Activated CD8-positive, alpha-beta memory T cell treated with anti-CD3 and anti-CD28 coated beads for 48 hours (primary cell): ENCODE measurements at regions not wholly inside any gene's neighbourhood (a gene's known extent, or its start where the extent isn't known, plus 50 kb on each side); places are given as distances from the start of the nearest gene placed in this dataset.
"Not testable (repeated sequence)": the region's sequence is repeated elsewhere in the genome, so short reads cannot be mapped to it uniquely, and the experiment has no call there.

Source experiments
- DNase-seq, 3 experiments: peaks; one replicate each; pipeline ENCODE4 v3.0.0-alpha.2; 2020; ENCODE audit warnings: low read depth in 2 of 3, low spot score in 2 of 3

DNA sequence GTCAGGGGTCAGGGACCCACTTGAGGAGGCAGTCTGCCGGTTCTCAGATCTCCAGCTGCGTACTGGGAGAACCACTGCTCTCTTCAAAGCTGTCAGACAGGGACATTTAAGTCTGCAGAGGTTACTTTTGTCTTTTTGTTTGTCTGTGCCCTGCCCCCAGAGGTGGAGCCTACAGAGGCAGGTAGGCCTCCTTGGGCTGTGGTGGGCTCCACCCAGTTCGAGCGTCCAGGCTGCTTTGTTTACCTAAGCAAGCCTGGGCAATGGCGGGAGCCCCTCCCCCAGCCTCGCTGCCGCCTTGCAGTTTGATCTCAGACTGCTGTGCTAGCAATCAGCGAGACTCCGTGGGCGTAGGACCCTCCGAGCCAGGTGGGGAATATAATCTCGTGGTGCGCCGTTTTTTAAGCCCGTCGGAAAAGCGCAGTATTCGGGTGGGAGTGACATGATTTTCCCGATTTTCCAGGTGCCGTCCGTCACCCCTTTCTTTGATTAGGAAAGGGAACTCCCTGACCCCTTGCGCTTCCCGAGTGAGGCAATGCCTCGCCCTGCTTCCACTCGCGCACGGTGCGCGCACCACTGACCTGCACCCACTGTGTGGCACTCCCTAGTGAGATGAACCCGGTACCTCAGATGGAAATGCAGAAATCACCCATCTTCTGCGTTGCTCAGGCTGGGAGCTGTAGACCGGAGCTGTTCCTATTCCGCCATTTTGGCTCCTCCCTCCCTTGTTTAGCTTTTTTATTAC is 268.6 kb upstream of the SATB1 start:
- not testable (repeated sequence) for DNase-seq

GRCh38 chr3:18687286-18687685 is 262.1 kb upstream of the SATB1 start:
- no peak for DNase-seq

DNA sequence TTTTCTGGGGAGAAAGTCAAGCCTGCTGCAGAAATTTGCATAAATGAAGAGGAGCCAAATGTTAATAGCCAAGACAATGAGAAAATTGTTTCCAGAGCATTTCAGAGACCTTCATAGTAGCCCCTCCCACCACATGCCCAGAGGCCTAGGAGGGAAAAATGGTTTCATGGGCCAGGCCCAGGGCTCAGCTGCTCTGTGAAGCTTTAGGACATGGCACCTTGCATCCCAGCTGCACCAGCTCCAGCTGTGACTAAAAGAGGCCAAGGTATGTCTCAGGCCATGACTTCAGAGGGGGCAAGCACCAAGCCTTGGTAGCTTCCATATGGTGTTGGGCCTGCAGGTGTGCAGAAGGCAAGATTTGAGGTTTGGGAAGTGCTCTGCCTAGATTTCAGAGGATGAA is 258.8 kb upstream of the SATB1 start:
- DNase-seq, result no peak

GRCh38 chr3:18681818-18682345 is 256.7 kb upstream of the SATB1 start:
- DNase-seq, result no peak

DNA sequence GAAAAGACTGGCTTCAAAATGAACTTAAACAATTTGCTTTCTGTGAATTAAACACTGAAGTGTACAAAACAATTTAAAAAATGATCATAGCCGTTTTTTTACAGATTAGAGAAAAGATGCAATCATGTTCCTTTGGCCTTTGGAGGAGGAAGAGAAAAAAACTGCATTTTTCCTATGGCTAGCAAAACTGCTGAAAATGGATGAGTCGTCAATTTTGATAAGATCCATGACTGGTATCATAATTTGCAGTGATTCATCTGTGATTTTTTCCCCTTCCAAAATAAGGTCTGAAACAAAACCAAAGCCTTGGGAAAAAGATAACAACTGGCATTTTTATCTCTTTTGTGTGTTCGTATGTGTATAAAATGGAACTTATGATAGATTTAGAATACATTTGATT is 255.6 kb upstream of the SATB1 start:
- no peak for DNase-seq

- no peak for DNase-seq
These were observed 254.1 kb upstream of the SATB1 start for GRCh38 chr3:18679238-18679637.

DNA sequence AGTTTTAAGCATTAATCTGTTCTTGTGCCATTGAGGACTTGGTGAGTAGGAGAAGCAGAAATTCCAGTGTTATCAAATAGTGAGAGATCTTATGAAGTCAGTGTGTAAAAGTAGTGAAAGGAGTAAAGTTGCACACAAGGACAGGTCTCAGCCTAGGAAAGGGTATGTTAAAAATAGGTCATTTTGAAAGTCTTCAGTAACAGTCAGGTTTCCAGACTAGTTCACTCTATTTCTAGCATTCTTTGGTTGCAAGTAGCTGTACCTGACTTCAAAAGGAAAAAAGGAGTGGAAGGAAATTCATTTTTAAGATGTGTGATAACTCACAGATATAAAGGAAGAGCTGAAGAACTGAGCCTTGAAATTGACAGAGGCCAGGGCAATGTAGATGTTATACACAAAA is 250.1 kb upstream of the SATB1 start:
- DNase-seq, result no peak

- DNase-seq, result no peak
These were observed 247.4 kb upstream of the SATB1 start for GRCh38 chr3:18672561-18672960.

- no peak for DNase-seq
These were observed 245.6 kb upstream of the SATB1 start for GRCh38 chr3:18670759-18671158.

DNA sequence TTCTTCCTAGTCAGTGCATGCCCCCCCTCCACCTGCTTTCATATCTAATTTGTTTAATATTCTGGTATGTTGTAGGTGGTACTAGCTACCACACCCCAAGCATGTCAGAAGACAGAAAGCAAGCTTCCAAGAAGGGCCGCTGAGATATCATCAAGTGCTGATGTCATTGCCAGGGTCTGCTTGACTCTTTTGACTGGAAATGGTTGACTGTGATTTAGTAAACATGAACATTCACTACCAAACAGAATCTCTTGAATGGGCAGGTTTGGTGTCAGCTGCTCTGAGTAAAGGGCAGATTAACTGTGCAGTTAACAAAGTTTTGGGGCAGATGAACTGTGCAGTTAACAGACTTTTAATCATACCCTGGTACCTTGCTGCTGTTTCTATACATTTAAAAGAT is 244.2 kb upstream of the SATB1 start:
- no peak for DNase-seq

- DNase-seq, result no peak
These were observed 242.4 kb upstream of the SATB1 start for GRCh38 chr3:18667552-18667951.

DNA sequence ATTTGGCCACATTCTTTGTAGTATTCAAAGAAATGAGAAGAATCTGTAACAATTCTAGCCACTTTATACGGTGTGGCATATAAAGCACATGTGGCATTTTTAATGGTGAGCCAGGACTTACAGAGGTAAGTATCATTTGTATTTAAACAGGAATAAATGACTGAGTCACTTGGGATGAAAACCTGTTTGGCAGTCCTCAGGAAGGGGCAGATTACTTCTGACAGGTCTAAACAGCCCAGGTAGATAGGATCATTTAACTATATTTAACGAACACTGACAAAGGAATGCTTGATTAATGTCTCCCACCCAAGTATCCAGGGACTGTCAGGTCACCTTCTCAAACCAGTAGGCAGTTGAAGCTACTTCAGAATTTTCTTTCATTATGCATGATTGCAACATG is 241.5 kb upstream of the SATB1 start:
- DNase-seq, result no peak

DNA sequence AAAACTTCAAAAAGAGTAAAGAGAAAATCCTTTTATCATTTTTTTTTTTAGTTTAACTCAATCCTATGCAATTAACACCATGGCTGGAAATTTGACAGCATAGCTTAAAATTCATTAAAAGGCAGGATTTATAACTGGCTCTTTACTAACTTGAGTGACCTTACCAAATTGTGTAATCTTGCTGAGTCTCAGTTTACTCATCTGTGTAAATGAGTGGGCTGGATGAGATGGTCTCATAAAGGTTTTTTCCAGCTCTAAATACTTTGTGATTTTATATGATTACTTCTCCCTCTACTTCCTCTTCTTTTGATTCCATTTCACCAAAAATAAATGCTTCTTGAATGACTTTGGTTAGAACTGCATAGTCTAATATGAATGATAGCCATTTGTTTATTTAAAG is 234.9 kb upstream of the SATB1 start:
- DNase-seq, result no peak

GRCh38 chr3:18657858-18658820 is 233.0 kb upstream of the SATB1 start:
- DNase-seq, result no peak

DNA sequence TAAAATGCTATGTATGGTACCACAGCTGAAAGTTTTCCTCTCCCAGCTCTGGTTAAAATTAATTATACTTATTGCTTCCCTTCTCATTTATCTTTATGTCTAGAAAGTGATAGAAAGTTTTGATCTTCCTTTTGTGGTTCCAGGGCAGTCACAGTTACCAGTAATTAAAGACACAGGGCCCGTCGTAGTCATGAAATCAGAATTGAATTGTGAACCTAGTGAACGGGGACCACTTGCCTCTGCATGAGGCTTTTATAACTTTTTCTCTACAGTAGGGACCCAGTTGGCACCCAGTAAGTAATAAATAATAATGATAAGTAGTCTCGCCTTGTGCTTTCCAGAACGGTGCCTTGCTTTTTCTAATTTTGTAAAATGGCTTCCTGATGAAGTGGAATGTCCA is 231.7 kb upstream of the SATB1 start:
- DNase-seq, result no peak

- no peak for DNase-seq
These were observed 231.3 kb upstream of the SATB1 start for GRCh38 chr3:18656410-18656809.

DNA sequence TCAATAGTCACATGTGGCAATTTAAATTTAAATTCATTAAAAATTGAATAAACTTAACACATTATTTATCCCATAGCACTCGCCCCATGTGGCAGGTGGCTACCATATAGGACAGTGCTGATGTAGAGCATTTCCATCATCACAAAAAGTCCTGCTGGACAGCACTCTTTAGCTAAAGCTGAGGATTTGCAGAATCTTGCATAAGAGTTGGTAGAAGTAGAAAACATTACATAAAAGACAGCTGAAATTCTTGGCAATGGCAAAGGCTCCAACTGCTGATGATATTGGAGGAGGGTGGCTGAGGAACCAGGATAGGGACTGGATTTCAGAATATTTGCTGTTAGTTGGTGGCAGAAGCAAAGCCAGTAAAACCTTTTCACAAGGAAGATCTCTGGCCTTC is 230.7 kb upstream of the SATB1 start:
- DNase-seq, result no peak

DNA sequence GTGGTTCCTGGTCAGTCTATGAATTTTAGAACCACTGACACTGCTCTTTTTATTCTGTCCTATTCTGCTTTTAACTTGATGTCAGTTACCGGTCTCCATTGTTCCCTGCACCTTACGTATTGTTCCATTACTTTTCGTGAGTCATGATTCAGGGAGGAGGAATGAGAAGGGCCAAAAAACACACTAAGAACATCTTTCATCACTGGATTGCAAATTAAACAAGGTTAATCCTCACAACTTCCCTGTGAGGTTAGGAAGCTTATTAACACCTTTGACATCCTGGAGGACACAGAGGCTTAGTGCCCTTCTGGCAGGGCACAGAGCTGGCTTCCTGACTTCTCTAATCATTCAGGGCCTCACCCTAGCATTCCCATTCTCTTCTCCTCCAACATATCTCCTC is 227.6 kb upstream of the SATB1 start:
- DNase-seq, result no peak

DNA sequence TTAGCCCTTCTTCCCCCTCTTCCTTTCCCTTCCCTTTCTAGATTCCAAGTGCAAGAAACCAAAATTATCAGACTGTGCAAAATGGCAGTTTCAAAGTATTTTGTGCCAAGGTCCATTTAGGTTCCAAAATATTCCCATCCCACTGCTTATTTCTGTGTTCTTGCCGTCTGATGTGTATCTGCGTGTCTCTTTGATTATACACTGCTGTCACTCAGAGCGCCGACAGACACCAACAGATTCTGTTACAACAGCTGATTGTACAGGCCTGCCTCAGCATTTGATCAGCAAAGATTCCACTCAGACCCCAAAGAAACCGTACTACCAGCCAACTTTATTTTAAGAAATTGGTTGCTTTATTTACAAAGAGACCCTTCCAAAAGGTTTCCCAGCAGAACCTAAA is 225.6 kb upstream of the SATB1 start:
- DNase-seq, result no peak

DNA sequence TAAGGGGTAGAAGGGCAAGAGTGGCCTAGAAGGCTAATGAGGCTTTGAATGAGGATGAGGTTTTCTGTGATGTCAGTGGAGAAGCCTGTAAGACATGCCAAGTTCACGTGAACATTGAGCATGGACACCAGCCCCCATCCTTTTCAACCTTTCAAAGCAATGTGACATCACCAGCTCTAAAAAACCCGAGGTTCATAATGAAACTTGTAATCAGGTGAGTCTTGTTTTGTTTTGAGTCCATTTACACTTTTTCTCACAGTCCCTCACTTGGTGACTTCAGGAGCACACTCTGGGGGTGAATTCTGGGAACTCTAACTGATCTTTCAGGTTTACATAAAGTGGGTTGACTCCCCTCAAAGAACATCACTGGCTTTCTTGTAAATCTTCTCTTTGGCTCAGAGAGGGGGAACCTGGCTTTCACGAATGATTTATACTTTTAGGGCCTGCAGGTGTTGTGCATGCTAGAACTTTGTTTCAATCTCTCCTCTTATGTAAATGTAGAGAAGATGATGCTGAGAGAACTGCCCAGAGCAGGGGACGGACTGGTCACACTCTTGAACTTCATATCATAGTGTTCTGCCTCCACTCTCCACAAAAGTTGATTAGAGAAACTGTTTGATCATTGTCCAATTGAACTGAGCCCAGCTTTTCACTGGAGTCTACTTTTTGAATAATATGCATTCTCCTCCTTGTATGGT is 224.7 kb upstream of the SATB1 start:
- peak in 1 of 3 experiments; percentile 3 for DNase-seq

- no peak for DNase-seq
These were observed 223.8 kb upstream of the SATB1 start for GRCh38 chr3:18648868-18649462.
